Stimulated activated CD8-positive, alpha-beta memory T cell treated with anti-CD3 and anti-CD28 coated beads, Interleukin-4, amount 100 ng/mL, for 48 hours (primary cell): ENCODE measurements at regions not wholly inside any gene's neighbourhood (a gene's known extent, or its start where the extent isn't known, plus 50 kb on each side); places are given as distances from the start of the nearest gene placed in this dataset.

Source experiments
- DNase-seq: peaks from one replicate; pipeline ENCODE4 v3.0.0-alpha.2; 2020

DNA sequence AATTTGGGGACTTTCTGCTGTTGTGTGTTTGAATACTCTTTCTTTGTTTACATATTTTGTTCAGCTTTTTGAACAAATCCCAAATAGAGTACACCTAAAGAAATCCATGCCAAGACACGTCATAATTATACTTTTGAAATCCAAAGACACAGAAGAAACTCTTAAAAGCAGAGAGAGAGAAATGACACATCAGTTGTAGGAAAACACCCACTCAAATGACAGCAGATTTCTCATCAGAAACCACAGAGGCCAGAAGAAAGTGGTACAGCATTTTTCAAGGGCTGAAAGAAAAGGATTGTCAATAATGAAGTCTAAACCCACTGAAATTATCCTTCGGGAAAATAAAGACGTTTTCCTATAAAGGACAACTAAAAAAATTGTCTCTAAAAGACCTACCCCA lies 378.6 kb downstream of the GADD45G start:
- no peak for DNase-seq

DNA sequence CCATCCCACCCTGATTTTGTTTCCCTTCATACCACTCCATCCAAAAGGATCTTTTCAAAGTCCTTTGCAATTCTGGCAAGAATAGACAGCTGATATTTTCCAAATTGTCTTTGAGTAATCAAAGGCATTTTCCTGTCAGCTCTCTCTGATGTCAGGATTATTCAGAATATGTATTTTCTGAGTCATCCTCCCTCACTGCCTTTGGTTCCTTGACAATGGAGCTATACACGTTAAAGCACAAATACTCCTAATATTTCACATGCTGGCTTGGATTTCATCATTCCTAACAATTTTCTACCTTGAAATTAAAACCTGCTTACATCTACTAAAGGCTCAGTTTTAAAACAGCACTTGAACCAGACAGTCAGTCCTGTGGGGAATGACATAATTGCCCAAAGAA lies 379.4 kb downstream of the GADD45G start:
- DNase-seq: no peak

- DNase-seq: peak; percentile 35
Observed at GRCh38 chr9:89985068-89985467, 380.3 kb downstream of the GADD45G start.

GRCh38 chr9:89986190-89986589 lies 381.4 kb downstream of the GADD45G start:
- DNase-seq: peak; percentile 53

- DNase-seq: no peak
Observed at GRCh38 chr9:89988458-89988857, 383.6 kb downstream of the GADD45G start.

- no peak for DNase-seq
Observed at GRCh38 chr9:89991204-89991790, 386.5 kb downstream of the GADD45G start.

DNA sequence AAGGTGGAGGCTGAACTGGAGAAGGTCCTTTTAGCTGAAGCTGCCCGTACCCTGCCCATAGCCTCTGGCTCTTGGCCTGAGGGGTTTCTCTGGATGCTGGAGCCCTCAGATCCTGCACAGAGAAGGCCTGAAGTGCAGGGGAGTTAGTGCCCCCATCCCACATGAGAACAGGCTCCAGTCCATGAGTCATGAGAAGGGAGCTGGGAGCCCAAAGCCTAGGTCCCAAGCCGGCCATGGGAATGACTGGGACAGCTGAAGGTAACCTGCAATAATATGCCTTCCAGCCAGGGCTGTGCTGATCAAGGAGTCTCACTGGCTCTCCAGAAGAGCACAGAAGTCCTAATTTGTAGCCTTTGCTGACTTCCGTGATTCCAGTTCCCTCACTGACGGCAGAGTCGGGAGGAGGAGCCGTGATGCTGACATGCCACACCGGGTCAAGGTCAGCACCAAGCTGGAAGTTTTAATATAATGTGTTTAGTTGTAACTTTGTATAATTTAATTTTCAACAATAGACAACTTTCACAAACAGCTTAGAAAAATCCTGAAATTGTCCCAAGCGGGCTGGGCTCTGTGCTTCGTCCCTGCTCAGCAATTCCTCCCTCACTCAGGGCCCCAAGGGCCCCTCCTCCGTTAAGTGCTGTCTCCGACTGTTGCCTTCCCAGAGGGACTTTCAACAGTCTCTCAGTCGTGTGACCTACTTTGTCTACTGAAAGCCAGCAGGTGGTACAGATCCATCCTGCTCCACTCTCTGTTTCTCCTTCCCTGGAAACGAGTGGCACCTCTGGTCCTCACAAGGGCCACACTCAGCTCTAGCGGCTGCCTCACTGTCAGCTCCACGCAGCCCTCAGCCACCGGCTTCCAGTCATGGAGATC lies 387.8 kb downstream of the GADD45G start:
- DNase-seq: no peak

DNA sequence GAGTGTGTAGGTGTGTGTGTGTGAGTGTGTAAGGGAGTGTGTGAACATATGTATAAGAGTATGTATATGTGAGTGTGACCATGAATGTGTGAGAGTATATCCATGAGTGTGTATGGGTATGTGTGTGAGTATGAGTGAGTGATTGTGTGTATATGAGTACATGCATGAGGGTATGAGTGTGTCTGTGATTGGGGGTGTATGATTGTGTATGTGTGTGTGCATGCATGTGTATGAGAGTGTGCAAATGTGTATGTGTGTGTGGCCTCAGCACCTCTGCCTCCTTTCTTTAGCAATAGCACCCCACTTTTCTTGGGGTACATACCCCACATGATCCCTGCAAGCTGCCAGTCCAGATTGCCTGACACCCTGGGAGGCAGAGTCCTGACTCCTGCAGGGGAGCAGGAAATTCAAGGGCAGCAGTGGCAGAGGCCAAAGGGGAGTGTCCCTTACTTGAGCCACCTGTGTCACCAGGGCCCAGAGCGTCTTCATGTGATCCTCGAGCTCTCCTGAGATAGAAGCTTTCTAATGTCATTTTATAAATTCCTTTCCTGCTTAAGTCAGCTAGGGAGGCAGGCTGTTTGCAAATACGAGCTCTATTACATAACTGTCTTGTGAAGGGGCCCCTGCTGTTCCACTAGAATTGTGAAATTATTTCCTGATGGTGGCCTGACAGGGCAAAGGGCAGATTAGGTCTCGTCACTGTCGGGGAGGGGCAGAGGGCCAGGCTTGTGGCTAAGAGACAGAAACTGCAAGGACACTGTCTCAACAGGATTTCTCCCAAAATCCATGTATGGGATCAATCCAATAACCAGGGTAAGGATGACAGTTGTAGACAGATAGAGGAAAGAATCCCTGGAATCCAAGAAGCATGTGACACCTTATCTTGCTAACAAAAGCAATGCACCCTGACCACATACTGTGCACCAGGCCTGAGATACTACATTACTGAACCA lies 389.1 kb downstream of the GADD45G start:
- DNase-seq: no peak

- no peak for DNase-seq
Observed at GRCh38 chr9:89994988-89995613, 390.3 kb downstream of the GADD45G start.

DNA sequence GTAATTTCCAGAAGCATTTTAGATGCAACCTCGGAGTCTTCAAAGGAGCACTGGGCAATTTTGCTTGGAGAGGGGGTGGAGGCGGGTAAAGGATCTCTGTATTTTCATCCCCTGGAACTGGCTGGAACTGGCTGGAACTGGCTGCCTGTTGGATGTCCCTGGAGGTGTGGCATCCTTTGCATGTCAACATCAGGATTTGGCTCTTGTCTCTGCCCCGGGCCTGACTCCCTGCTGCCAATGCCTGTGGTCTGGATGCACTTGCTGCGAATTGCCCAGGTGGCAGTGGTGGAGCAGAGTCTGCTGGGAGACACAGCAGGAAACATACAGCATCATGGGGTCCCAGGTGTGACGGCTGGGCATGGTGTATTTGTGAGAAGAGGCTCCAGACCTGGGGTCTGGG lies 391.3 kb downstream of the GADD45G start:
- DNase-seq: no peak

DNA sequence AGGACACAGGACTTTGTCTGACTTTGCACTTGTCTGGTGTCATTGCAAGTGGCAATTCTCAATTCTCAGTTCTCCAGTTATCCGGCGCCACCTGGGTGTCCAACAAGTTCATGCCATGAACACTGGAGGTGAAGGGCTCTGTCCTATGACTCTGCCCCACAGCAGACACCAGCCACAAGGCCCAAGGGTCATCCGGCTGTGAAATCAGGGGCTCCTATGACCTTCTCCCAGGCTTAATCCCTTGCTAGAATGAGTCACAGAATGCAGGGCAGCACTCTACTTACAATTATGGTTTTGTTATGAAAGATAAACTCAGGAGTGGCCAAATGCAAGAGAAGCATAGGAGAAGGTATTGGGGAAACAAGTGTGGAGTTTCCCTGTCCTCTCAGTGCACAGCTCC lies 392.0 kb downstream of the GADD45G start:
- DNase-seq: no peak

GRCh38 chr9:89998633-89999032 lies 393.8 kb downstream of the GADD45G start:
- no peak for DNase-seq

DNA sequence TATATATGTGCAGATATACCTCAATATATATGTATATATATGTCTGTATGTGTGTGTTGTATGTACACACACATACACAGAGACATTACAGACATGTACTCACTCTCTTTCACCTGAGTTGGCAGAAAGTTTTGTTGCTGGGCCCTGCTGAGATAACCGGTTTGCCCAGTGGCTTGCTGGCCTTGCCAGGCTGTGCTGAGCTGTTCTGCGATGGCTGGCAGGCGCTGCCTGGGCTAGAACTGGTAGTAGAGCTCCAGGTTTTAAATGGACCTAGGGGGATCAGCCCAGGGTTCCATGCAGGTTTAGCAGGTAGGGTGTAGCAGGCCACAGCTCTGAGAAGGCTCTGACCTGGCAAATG lies 394.3 kb downstream of the GADD45G start:
- DNase-seq: no peak

GRCh38 chr9:89999534-90000370 lies 394.9 kb downstream of the GADD45G start:
- DNase-seq: peak; percentile 75

DNA sequence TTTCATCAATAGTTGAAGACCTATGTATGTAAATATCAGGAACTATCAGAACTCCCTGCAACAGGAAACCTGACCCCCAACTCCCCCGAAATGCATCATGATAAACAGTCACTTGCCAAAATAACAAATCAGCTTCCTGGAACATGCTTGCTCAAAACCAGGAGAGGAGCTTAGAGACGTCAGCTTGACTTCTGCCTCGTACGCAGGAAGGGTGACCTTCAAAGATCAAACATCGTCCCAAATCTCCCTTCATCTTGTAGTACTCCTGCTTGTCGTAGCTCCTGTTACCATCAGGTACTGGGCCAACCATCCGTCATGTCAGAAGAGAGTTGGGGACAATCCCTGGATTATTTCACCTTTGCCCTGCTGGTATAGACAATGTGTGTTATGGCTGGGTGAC lies 396.1 kb downstream of the GADD45G start:
- no peak for DNase-seq

GRCh38 chr9:90001747-90002146 lies 396.9 kb downstream of the GADD45G start:
- no peak for DNase-seq

GRCh38 chr9:90002397-90003271 lies 397.8 kb downstream of the GADD45G start:
- no peak for DNase-seq

DNA sequence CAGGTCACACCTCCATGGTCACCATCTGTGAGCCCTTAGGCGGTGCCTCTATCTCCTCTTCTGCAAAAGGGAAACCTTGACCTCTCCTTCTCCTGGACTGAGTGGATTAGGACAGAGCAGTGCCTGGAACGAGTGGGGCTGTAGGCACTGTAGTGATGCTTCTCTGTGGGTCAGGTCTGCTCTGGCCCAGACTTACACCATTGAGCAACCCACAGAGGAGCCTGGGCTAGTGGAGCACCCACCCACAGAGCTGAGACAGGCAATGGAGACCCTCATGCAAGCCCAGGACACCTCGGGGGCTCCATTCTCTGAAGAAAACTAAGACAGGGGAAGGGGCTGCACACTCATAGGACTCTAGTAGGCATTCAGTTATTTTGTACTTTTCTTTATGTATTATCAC lies 400.6 kb downstream of the GADD45G start:
- no peak for DNase-seq

GRCh38 chr9:90007516-90008440 lies 403.0 kb downstream of the GADD45G start:
- no peak for DNase-seq

DNA sequence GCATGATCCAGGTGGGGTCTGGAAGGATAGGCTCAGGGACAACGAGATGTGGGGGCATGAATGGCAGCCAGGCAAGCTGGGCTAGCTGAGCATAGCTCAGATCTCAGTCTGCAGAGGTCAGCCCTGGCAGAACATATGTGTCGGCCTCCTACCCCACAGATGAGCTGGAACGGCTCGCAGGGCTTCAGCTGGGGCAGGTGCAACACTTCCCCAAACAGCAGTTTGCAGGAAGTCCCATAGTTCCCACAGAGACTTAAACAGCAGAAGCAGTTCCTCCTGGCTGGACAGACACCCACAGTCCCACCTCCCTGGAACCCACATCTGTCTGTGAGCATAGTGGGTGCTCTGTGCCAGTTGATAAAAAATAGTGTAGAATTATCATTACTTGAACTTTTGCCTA lies 404.6 kb downstream of the GADD45G start:
- DNase-seq: no peak
